Posterior vena cava (tissue), 2 donors: ENCODE measurements at regions not wholly inside any gene's neighbourhood (a gene's known extent, or its start where the extent isn't known, plus 50 kb on each side); places are given as distances from the start of the nearest gene placed in this dataset.

ENCODE experiments used
- DNase-seq: peaks from one replicate; pipeline ENCODE4 v3.0.0-alpha.2; 2020; ENCODE audit warnings: low spot score
- intact Hi-C, 2 donors: fragments of 100-400 bp; cut with DNase I; formaldehyde crosslinking; loops; one replicate each; pipeline versions ENCODE4 v1.14.1 to v1.14.2; 2022 to 2023
- donor health status: DM: yes; HTN: yes; CAD: no.
- donor health status: DM: yes; HTN: yes; CAD: no.

- DNase-seq = no peak
- intact Hi-C loops = no loop called here
These were observed 853.6 kb upstream of the SOX11 start for GRCh38 chr2:4838626-4839025.

- intact Hi-C loops = no loop called here
- no peak for DNase-seq
These were observed 851.4 kb upstream of the SOX11 start for GRCh38 chr2:4840791-4841190.

GRCh38 chr2:4844881-4845280, 847.3 kb upstream of the SOX11 start:
- intact Hi-C loops = no loop called here
- no peak for DNase-seq

DNA sequence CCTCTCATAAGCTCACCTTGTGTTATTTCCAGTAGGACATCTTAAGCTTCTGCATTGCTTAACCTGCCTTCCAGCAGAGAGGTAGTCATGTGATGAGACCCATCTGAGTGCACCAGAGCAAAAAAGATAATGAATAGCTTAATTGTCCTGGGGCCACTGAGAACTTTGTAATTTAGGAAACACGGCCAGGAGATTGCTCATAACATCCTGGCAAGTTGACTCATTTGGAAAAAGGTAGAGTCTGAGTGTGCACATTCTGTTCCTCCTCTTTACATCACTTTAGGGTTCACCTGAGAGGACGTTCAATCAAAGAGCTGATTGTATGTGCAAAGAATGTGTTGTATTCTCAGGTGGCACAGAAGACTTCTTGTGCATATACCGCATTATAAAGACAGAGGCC, 830.2 kb upstream of the SOX11 start:
- intact Hi-C loops = loop anchor here in 1 of 2 donors (5.0 kb wide), 1 partner anchor 590 kb away; no protein-coding TSS in a partner anchor
- no peak for DNase-seq

DNA sequence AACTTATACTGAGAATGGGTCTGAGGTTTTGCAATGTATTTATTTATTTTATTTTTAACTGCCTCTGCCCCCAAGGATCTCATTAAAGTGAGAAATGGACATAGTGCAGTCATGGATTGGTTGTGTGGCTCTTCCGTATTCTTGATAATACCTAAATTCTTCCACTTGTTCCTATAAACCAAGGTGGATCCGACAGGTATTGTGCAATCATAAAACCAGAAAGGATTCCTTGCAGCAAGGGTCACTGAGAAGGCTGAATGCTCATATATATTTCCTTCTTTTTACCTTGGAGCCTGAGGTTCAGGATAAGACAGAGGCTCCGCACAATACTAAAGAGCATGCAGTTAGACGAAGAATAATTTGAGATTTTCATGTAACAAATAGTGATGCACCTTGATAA, 826.0 kb upstream of the SOX11 start:
- no peak for DNase-seq
- intact Hi-C loops = no loop called here

- intact Hi-C loops = no loop called here
These were observed 823.7 kb upstream of the SOX11 start for GRCh38 chr2:4868466-4868865.

DNA sequence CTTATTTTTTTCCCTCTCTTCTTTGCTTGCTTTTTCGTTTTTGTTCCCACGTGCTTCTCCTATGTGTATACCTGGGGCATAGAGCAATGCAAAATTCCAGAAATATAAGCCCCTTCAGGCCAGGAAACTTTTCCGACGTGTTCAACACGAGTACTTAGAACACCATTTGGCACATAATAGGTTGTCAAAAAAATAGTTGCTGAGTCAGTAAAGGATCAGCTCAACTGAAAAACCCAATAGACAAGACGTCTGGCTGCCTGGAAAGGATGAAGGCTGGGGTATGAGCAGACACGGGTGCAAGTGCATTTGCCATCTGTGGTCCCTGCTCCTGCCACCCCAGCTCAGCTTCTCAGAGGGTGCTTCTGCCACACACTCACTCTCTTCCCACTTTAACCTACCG, 823.0 kb upstream of the SOX11 start:
- no peak for DNase-seq
- intact Hi-C loops = no loop called here

More at GRCh38 chr2:4868466-4868865, 823.7 kb upstream of the SOX11 start:
- no peak for DNase-seq

GRCh38 chr2:4873364-4873763, 818.8 kb upstream of the SOX11 start:
- intact Hi-C loops = no loop called here
- no peak for DNase-seq

DNA sequence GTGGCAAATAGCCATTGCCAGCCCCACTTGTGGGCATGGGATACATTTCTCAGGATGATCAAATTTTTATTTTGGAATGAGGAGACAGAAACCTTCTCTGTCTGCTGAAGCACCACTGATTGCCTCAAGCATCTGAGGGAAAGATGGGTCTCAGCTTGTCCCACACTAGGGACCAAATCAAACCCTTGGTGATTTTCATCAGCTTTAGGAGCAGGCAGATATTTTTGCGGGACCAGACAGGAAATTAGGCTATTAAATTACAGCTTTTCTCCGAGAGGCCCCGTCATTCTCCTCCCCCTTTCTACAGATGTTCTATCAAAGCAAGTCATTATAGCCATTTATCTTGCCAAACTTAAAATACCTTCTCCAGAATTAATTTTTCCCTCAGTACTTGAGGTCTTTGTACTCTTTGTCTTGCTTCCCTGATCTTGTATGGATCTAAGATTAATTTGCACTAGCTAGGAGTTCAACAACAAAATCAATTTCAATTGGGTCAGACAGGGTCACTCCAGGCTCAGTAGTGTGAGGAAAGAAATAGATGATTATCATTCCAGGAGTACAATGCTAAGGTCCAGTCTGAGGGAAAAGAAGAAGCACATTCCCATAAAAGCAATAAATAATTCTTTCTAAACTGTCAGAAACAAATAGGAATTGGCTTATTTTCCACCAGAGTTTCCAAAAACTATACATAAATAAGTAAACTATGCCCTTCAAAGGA, 818.1 kb upstream of the SOX11 start:
- no peak for DNase-seq
- intact Hi-C loops = no loop called here

DNA sequence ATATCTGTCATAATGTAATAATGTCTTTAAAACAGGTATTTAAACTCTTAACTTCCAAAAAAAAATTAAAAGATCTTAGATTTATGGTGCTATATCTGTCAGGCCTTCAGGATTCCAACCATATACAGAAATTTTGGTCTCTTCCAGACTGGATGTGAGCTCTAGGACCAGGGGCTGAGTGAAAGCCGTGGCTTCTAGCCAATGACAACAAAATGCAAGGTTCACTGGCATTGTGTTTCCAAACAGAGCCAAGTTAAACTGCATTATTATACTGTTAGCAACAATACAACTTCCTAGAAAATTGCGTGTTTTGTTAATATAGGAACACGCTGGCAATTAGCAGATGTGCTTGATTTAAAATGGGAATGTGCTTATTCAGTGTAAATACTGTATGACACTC, 809.8 kb upstream of the SOX11 start:
- intact Hi-C loops = no loop called here
- DNase-seq = no peak

DNA sequence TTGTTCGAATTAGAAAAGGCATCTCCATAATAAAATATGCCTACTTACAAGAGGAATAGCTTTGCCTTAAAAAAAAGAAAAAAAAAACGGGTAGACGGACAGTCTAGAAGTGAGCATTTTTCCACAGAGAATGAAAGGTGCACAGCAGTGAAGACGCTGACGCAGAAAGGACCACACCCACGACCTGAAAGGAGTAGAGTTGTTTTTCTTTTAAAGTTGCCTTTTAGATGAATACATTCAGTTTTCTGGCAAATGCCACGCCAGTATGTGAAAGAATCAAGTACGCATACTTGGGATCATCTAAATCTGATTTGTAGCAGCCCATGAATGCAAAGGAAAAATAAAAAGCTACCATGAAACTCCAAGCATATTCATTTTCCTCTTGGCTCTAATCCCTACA, 809.2 kb upstream of the SOX11 start:
- intact Hi-C loops = no loop called here

DNA sequence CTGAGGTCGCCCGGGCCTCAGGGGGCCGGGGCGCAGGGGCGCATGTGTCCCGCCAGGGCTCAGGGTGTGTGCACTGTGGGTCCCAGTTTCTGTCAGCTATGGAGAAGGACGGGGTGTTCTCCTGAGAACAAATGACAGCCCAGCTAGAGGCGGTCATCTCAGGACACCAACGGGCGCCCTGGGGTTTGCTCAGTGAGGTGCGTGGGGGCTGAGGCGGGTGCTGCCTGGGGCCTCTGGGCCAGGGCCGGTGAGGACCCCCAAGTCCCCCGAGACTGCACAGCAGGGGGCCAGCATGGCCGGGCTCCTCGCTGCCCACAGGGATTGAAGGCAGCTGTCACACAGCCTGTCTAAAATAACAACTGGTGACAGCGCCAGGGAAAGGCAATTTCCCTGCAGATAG, 808.8 kb upstream of the SOX11 start:
- no peak for DNase-seq
- intact Hi-C loops = no loop called here

More for the DNA sequence above, 809.2 kb upstream of the SOX11 start:
- no peak for DNase-seq

DNA sequence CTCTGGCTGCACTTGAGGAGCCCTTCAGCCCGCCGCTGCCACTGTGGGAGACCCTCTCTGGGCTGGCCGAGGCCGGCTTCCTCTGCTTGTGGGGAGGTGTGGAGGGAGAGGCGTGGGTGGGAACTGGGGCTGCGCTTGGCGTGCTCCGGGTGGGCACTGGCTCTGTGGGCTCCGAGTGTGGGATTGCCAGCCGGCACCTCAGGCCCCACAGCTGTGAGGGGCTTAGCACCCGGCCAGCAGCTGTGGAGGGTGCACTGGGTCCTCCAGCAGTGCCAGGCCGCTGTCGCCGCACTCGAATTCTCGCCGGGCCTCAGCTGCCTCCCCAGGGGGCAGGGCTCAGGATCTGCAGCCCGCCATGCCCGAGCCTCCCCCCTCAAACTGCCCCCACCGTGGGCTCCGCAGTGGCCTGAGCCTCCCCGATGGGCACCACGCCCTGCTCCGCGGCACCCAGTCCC, 808.0 kb upstream of the SOX11 start:
- no peak for DNase-seq
- intact Hi-C loops = no loop called here

- DNase-seq = no peak
- intact Hi-C loops = no loop called here
These were observed 800.8 kb upstream of the SOX11 start for GRCh38 chr2:4891394-4891793.

DNA sequence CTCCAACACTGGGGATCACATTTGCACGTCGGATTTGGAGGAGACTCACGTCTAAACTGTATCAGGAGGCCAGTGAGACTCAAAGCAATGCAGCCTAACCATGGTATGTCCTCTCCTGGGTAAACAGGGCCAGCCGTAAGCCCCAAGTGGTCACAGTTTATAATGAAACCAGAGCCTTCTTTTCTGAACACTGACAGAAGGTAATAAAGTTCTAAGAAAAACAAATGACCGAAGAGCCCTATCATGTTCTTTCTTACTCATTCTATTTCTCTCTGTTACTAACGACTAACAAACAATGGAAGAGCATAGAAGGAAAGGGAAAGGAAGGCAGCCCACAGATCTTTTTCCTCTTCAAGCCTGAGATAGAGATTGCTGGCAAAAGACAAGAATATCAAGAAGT, 796.8 kb upstream of the SOX11 start:
- intact Hi-C loops = no loop called here
- DNase-seq = no peak

DNA sequence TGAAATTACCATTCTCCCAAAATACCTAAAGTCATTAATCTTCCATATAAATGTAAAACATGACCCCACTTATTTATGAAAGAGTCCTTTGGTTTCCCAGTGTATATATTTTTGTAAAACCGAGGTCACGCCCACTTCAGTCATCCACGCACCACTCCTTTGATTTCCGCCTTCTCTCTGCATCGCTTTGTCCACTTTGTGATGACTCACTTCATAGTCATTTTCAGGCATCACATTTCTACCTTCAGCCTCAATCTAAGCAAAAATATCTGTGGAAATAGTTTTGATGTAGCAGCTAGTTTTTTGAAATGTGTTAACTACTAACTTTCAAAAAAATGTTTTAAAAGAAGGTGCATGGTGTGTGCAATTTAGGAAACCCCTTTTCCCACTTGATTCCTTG, 793.5 kb upstream of the SOX11 start:
- intact Hi-C loops = no loop called here
- DNase-seq = no peak

DNA sequence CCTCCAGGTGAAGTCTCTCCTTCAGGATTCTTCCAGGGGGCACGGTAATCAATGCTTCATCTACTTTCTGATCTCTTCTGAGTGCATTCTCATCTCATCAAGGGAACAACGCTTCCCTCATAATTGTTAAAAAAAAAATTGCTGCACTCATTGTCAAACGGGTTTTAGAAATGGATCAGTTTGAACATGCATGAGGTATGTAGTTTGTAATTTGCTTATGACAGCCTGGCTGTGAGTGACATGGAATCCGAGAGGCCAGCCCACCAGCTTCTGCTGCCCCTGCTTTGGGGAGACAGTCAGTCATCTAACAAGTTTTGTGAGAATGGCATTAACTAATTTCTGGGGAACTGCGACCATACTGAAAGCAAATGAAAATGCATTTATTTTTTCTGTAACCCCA, 791.9 kb upstream of the SOX11 start:
- intact Hi-C loops = no loop called here

DNA sequence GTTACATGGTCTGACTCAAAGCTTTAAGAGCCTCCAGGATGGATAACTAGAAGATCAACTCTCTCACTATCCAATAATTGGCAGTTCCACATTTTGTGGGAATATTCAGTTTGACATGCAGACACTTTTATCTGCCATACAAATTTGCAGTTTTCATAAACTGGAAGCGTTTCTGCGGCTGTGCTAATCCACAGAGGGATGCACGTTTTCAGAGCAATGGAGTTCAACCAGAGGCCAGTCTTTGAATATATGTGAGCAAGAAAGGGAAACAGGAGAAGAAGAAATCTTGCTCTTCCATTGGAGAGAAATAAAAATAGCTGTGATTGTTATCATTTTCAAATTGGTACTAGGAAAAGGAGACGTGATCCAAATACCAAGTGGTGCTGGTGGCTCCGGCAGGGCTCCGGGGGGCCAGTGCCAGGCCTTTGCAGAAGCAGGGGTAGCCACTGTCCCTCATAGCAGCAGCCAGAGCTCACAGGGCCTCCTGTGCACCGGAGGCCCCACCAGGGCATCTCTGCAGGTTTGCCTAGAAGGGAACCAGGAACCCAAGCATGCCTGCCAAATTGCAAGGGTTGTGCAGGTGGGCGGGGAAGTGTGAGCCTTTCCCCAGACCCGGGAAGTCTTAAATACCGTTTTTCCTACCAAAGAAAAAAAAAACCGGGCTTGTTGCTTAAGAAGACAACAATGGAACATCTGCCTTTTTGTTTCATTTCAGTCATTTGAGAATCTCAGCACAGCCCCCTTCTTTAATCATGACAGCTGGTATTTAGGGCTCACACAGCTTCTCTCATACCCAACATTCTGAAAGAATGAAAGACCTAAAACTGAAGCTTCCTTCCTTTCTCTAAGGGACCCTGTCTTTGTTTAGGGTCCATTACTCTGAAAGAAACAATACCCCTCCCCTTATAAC, 791.1 kb upstream of the SOX11 start:
- intact Hi-C loops = no loop called here
- DNase-seq = no peak

More for the DNA sequence above, 791.9 kb upstream of the SOX11 start:
- no peak for DNase-seq

GRCh38 chr2:4903656-4904348, 788.4 kb upstream of the SOX11 start:
- intact Hi-C loops = no loop called here
- DNase-seq = no peak

- intact Hi-C loops = no loop called here
These were observed 783.7 kb upstream of the SOX11 start for GRCh38 chr2:4908461-4908860.

More at GRCh38 chr2:4908461-4908860, 783.7 kb upstream of the SOX11 start:
- no peak for DNase-seq
